Superior temporal gyrus (tissue), 1 donor: ENCODE measurements at regions not wholly inside any gene's neighbourhood (a gene's known extent, or its start where the extent isn't known, plus 50 kb on each side); places are given as distances from the start of the nearest gene placed in this dataset.
"Not testable (repeated sequence)": the region's sequence is repeated elsewhere in the genome, so short reads cannot be mapped to it uniquely, and the experiment has no call there.

Source experiments
- DNase-seq: peaks from one replicate; pipeline ENCODE4 v3.0.0-alpha.2; 2016; ENCODE audit errors: extremely low spot score

GRCh38 chr13:44664308-44664707 is 88.2 kb upstream of the TSC22D1 start:
- DNase-seq = no peak

GRCh38 chr13:44662515-44662914 is 86.4 kb upstream of the TSC22D1 start:
- DNase-seq = no peak

GRCh38 chr13:44661936-44662335 is 85.8 kb upstream of the TSC22D1 start:
- no peak for DNase-seq

- DNase-seq = no peak
Measured at GRCh38 chr13:44660050-44660449, 83.9 kb upstream of the TSC22D1 start.

GRCh38 chr13:44652962-44653660 is 77.0 kb upstream of the TSC22D1 start:
- no peak for DNase-seq

- no peak for DNase-seq
Measured at GRCh38 chr13:44652168-44652567, 76.0 kb upstream of the TSC22D1 start.

- no peak for DNase-seq
Measured at GRCh38 chr13:44651724-44652123, 75.6 kb upstream of the TSC22D1 start.

- DNase-seq = no peak
Measured at GRCh38 chr13:44651209-44651608, 75.1 kb upstream of the TSC22D1 start.

GRCh38 chr13:44649834-44650233 is 73.7 kb upstream of the TSC22D1 start:
- no peak for DNase-seq

GRCh38 chr13:44649104-44649428 is 72.9 kb upstream of the TSC22D1 start:
- no peak for DNase-seq

- DNase-seq = no peak
Measured at GRCh38 chr13:44648392-44649103, 72.4 kb upstream of the TSC22D1 start.

GRCh38 chr13:44647560-44647959 is 71.4 kb upstream of the TSC22D1 start:
- DNase-seq = not testable (repeated sequence)

- DNase-seq = no peak
Measured at GRCh38 chr13:44646044-44646443, 69.9 kb upstream of the TSC22D1 start.

GRCh38 chr13:44643256-44643655 is 67.1 kb upstream of the TSC22D1 start:
- no peak for DNase-seq

- no peak for DNase-seq
Measured at GRCh38 chr13:44637581-44637980, 61.5 kb upstream of the TSC22D1 start.

- DNase-seq = no peak
Measured at GRCh38 chr13:44629465-44630183, 53.5 kb upstream of the TSC22D1 start.

- not testable (repeated sequence) for DNase-seq
Measured at GRCh38 chr13:44628826-44629225, 52.7 kb upstream of the TSC22D1 start.

GRCh38 chr13:44627441-44627840 is 51.3 kb upstream of the TSC22D1 start:
- DNase-seq = no peak

- DNase-seq = no peak
Measured at GRCh38 chr13:44626176-44626575, 50.0 kb upstream of the TSC22D1 start.
